Right lung (tissue), 2 donors: ENCODE measurements at regions not wholly inside any gene's neighbourhood (a gene's known extent, or its start where the extent isn't known, plus 50 kb on each side); places are given as distances from the start of the nearest gene placed in this dataset.
"Not testable (repeated sequence)": the region's sequence is repeated elsewhere in the genome, so short reads cannot be mapped to it uniquely, and the experiment has no call there.

ENCODE experiments used
- DNase-seq, 2 donors: peaks; one replicate each; pipeline ENCODE4 v3.0.0-alpha.2; 2013

DNA sequence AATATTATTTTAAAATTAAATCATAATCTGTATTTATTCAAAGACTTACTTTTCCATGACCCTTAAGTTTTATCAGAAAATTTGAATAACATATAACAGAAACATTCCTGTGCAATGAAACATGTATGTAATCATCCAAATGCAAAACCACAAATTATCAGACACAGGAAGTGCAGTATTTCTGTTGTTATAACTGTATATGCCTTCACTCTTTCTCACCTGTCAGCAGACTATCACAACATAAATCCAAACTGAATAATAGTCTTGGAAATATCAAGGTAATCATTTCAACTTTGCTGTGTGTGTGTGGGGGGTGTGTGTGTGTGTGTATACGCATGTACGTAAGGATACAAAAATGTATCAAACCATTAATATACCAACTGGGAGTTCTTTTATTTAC lies 285.9 kb downstream of the SLC7A11 start:
- DNase-seq: no peak

DNA sequence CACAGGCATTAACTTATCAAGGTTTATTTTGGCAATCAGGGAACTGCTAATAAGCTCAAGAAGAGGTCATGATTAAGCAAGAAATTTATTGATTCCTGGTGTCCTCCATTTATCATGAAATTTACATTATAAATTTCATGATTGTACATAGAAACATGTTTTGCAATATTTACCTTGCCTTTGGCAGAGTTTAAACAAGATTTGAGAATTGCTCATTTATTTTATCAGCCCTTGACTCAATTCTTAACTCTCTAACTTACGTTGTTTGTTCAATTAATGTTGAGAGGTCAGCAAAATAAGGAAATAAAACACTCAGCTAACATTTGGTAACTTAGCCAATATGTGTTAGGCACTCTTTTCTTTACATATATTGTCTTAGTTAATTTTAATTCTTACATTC lies 286.6 kb downstream of the SLC7A11 start:
- no peak for DNase-seq

DNA sequence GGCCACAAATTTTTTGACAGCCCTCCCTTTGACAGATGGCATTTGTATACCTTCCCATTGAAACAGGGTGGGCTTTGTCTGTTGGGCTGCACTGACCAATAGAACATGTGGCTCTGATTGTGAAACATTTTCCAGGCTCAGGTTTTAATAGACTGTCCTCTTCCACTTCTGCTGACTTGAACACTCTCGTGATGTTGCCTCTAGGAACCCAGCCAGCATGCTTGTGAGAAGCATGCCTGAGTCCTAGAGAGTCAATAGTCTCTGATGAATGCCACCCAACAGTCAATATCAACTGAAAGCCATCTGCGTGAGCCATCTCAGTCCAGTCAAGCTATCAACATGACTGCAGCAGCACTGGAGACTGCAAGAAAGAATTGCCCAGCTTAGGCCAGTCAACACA lies 290.0 kb downstream of the SLC7A11 start:
- DNase-seq: no peak

DNA sequence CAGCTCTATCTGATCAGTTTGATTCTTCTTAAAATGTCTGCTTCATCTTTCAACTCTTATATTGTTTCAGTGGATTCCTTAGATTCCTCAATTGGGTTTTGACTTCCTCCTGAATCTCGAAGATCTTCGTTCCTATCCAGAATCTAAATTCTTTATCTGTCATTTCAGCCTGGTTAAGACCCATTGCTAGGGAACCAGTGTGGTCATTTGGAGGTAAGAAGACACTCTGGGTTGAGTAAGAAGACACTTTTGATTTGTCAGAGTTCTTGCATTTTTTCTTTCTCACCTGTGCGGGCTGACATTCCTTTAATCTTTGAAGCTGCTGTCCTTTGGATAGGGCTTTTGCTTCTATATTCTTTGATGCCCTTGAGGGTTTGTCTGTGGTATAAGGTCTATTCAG lies 291.9 kb downstream of the SLC7A11 start:
- DNase-seq: no peak

DNA sequence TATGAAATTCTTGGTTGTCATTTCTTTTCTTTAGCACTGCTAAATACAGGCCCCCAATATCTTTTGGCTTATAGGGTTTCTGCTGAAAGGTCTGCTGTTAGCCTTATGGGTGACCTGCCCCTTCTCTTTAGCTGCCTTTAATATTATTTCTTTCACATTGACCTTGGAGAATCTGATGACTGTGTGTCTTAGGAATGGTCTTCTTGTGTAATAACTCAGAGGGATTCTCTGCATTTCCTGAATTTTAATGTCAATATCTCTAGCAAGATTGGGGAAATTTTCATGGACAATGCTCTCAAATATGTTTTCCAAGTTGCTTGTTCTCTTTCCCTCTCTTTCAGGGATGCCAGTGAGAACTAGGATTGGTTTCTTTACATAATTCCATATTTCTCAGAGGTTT lies 292.4 kb downstream of the SLC7A11 start:
- no peak for DNase-seq

DNA sequence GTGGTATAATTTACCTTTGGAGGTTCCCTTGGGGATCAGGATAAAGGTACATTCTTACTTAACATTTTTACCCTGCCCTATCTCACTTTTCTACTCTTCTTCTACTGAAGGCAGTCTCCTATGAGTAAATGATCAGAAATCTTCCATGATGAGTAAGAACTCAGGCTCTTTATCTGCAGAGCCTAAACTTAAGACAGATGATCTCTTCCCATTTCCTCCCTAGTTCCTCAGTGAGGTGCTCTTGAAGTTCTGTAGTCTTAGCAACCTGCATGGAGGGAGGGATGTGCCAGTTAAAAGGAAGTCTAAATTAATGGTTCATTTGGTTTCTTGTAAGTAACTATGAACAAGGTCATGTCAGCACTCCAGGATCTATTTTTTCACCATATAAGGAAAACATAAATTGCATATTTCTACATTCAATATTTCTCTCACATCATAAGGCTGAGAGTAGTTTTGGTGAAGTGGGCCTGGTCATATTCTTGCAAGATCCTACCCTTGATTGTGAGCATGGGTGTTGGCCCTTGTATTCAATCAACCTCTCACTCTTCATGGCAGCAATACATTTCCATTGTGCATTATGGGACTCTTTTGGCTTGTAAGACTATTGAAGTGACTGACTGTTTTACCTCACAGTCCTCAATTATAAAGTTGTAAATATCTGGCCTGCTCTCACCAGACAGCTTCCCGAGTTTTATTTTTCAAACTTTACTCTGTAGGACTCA lies 295.5 kb downstream of the SLC7A11 start:
- DNase-seq: no peak

DNA sequence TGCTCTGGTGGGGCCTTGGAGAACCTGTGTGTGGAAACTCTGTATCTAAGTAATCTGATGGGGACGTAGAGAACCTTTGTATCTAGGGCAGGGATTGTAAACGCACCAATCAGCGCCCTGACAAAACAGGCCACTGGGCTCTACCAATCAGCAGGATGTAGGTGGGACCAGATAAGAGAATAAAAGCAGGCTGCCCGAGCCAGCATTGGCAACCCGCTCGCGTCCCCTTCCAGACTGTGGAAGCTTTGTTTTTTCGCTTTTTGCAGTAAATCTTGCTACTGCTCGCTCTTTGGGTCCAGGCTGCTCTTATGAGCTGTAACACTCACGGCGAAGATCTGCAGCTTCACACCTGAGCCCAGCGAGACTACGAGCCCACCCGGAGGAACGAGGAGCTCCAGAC lies 299.3 kb downstream of the SLC7A11 start:
- DNase-seq: not testable (repeated sequence)

DNA sequence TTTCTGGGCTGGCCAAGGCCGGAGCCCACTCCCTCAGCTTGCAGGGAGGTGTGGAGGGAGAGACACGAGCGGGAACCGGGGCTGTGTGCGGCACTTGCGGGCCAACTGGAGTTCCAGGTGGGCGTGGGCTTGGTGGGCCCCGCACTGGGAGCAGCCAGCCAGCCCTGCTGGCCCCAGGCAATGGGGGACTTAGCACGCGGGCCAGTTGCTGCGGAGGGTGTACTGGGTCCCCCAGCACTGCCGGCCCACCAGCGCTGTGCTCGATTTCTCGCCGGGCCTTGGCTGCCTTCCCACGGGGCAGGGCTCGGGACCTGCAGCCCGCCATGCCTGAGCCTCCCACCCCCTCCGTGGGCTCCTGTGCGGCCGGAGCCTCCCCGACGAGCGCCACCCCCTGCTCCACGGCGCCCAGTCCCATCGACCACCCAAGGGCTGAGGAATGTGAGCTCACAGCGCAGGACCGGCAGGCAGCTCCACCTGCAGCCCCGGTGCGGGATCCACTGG lies 300.1 kb downstream of the SLC7A11 start:
- DNase-seq: not testable (repeated sequence)

DNA sequence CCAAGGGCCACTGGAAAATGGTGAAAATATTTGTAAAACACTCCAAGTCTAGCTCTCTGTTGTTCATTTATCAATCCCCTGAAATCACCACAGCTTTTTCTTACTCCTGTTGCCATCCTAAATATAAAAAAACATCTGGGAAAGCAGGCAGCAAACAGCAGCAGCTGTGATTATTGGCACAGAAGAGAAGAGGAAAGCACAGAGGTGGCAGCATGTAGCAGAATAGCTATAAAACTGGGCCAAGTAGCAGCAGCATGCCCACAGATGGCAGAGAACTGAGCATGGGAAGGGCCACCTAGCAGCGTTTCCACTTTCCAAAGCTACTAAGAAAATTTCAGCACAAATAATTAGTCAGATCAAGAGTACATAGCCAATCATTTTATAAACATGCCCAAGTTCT lies 307.2 kb downstream of the SLC7A11 start:
- no peak for DNase-seq

DNA sequence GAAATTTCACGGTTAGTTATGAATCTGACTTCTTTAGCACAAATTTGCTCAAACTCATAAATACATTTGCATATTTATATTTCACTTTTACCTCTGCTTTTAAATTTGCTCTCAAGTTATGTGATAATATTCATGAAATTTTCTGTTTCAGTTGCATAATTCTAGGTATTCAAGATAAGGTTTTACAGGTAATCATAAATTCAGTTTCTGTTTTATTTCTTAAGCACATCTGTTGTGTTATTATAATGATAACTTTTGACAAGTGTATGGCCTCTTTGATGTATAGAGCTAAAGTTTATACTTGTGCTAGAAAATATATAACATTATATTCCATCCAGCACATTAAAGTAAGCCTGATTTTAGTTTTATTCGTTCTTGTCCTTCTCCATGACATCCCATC lies 308.1 kb downstream of the SLC7A11 start:
- no peak for DNase-seq

DNA sequence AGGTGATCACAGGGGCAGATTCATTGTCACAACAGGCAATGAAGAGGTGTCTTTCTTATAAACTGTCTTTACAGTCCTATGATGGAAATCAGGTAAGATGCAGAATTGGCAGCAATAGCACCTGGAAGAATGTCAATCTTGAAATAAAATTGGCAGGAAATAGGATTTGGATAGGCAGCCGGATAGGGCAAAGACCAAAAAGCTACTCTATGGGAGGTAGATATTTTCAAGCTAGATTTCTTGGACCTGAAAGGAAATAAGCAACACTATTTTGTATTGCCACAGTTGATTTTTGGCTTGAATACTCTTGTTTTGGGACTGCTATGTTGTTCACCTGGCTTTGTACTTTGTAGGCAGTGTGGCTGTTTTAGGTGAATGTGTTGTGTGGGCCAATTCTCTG lies 314.2 kb downstream of the SLC7A11 start:
- no peak for DNase-seq

DNA sequence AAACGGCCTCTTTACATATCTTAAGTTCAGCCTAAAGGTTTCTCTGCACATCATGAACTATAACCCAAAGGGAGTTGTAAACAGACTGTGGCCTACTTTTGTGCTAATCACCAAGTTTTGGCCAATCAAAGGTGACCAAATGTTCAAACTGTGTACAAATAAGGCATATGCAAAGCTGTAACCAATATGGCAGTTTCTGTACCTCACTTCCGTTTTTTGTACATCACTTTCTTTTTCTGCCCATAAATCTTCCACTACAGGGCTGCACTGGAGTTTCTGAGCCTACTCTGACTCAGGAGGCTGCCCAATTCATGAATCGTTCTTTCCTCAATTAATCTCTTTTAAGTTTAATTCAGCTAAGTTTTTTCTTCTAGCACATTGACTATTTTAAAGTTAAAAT lies 318.7 kb downstream of the SLC7A11 start:
- DNase-seq: no peak

DNA sequence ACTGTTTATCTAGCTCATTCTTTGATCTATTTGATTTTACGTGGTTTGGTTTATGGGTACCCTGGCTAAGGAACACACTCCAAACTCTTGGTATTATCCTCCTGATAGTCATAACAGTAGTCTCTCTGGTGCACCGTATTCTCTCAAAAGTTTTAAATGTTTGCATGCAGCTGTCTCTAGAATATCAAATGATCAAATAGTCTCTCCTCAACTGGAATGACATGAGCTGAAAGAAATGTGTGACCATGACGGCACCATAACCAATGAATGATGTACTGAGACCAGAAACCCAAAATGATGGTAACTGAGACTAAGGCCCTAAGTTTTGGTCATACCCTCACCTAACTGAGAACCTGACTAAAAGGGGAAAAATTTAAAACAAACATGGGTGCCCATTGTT lies 319.4 kb downstream of the SLC7A11 start:
- DNase-seq: no peak

DNA sequence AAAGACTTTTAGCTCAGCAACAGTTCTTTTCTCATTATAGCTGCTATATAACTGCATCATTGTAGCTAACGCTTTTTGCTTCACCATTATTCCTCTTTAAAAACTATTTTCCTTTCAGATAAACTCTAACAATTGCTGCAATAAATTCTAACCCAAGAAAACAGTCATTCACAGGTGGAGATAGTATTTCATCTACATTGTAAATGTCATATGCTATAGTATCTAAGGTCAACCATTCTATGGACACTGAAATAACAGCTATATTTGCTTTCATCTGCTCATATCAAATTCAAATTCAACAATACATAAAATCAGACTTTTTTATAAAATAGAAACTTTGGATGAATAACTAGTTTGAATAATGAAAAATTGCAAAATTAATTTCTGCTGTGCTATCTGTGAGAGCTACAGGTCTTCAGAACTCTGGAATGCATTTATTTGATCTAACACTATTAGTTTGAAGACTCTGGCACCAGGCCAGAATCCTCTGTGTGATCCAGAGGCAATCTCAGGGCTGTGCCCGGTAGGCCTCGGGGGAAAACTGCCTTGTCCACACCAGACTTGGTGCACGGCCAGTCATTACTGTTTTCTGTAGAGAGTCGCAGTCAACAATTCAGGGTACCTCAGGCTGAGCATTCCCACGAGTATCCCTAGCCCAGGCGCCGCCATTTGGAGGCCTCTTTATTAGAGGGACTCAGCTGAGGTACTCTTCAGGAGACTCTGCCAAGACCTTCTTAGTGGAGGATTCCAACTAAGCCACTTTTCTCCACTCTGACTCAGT lies 332.4 kb downstream of the SLC7A11 start:
- DNase-seq: peak in 1 of 2 donors; percentile 9

DNA sequence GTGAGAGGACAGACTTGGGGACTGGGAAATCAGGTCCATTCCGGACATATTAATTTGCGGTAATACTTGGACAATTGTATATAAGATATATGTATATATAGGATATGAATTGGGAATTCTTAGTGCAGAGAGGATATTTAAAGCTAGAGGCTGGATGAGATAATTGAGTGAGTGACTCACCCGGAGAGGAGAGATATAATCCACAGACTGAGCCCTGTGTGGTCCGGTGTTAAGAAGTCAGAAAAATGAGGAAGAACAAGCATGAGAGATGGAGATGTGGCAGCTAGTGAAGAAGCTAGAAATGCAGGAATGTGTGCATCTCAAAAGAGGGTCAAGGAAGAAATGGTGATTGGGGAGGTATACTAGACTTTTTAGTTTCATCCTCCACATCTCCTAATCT lies 336.2 kb downstream of the SLC7A11 start:
- DNase-seq: no peak

DNA sequence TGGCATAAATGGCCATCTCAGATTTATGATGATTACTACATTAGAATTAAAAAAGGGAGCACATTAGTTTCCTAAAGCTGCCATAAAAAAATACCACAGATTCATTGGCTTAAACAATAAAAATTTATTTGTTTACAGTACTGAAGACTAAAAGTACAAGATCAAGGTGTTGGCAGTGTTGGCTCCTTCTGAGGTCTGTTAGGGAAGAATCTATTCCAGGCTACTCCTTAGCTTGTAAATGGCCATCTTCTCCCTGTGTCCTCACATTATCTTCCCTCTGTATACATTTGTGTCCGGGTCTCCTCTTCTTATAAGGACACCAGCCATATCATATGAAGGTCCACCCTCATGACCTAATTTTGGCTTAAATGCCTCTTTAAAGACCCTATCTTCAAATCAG lies 341.0 kb downstream of the SLC7A11 start:
- no peak for DNase-seq

DNA sequence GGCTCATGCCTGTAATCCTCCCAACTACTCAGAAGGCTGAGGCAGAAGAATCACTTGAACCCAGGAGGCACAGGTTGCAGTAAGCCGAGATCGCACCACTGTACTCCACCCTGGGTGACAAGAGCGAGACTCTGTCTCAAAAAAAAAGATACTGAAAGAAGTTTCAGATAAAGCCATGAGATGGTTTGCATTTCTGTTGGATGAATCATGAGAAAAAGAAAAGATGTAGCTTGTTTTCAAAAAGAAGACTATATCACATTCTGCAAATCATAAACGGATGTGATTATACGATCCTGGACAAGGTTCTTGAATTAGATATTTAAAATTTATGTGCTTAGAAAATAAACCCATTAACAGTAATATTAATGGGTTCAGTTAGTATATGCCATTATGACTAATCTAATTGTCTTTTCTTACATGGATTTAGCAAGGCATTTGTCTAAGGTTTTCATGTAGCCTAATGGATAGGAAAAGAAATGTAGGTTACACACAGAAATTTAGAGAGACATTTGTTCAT lies 345.9 kb downstream of the SLC7A11 start:
- no peak for DNase-seq

DNA sequence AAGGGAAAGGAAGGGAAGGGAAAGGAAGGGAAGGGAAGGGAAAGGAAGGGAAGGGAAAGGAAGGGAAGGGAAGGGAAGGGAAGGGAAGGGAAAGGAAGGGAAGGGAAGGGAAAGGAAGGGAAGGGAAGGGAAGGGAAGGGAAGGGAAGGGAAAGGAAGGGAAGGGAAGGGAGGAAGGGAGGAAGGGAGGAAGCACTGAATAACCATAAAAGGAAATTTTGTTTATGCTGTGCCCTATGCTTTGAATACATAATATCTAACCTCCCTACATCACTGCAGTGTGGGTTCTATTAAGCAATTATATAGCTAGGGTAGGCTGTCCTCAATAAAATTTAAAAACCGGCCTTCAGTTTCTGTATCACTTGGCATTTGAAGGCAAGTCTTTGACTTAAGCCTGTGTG lies 346.6 kb downstream of the SLC7A11 start:
- DNase-seq: not testable (repeated sequence)

DNA sequence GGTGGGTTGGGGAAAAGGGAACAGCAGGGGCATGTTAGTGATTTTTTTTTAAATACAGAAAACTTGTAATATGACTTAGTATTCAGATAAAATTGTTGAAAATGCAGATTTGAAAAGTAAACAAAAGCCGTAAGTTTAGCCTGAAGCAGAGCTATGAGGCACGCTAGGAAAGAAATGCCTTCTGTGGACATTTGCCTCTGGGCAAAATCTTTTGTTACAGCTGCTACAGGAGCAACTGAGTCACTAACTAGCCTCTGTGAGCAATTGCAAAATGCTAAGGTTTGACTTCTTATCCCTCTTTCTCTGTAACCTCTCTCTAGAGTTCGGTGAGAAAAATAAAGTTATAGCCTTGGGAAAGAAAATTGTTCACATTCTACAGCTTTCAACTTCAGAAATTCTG lies 350.0 kb downstream of the SLC7A11 start:
- no peak for DNase-seq

DNA sequence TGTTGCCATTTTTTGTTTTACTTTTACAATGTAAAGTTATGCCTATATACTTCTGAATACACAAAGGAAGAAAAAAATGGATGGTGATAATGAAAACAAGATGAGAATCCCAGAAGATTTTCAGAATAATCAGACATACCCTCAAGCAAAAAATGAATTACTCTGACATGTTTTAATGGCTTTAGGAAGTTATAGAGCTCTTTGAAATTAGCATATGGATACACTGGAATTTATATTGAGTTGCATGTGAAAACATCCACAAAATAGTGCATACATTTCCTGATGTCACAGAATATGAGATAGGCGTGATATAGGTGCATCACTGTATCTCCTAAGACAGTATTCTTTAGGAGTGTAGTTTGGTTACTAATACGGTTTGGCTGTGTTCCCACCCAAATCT lies 351.3 kb downstream of the SLC7A11 start:
- DNase-seq: no peak

DNA sequence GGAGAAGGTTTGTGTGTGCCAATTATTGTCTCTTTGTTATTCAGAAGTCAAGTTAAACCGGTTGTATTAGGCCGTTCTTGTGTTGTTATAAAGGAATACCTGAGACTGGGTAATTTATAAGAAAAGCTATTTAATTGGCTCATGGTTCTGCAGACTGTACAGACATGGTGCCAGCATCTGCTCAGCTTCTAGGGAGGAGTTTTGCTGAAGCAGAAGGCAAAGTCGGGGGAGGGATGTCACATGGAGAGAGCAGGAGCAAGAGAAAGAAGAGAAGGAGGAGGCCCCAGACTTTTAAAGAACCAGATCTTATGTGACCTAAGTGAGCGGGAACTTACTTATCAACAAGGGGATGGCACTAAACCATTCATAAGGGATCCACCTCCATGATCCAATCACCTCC lies 349.3 kb upstream of the PCDH18 start:
- no peak for DNase-seq

DNA sequence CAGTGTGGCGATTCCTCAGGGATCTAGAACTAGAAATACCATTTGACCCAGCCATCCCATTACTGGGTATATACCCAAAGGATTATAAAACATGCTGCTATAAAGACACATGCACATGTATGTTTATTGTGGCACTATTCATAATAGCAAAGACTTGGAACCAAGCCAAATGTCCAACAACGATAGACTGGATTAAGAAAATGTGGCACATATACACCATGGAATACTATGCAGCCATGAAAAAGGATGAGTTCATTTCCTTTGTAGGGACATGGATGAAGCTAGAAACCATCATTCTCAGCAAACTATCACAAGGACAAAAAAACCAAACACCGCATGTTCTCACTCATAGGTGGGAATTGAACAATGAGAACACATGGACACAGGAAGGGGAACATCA lies 335.8 kb upstream of the PCDH18 start:
- not testable (repeated sequence) for DNase-seq

DNA sequence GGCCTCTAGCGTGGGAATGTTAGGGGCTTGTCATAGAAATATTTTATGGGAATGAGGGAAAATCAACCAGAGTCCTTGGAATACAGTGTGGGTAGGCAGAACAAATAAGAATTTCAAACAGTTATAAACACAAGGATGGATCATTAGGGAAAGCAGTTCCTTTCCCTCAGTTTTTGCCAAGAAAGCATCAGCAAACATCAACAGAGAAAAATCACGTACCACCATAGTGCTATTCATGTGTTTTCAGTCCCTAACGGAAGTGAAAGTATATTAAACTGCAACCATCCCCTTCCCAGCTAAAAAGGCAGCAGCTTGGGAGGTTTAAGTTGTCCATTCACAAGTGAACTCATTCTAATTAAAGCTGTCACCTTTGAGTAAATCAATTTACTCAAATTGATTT lies 334.4 kb upstream of the PCDH18 start:
- peak; percentile 28 to 35 for DNase-seq
